Heart left ventricle (tissue), 13 donors: ENCODE measurements at regions not wholly inside any gene's neighbourhood (a gene's known extent, or its start where the extent isn't known, plus 50 kb on each side); places are given as distances from the start of the nearest gene placed in this dataset.

ENCODE experiments used
- POLR2A ChIP-seq, 2 donors: fragments of 450-650 bp; IDR thresholded peaks; one replicate each; pipeline ENCODE4 v1.6.1; 2017; ENCODE audit warnings: antibody characterized with exemption in 2 of 2, mild to moderate bottlenecking in 2 of 2, moderate library complexity in 2 of 2
- TF ChIP-seq, protein P1 (sequence below), 12 donors: fragments of 200-600 bp; sonication (generic) in 4 of 12; IDR thresholded peaks; one replicate each; pipeline versions ENCODE4 v1.5.0 to v1.8.0; 2018 to 2022; ENCODE audit warnings: antibody characterized with exemption in 12 of 12, mild to moderate bottlenecking in 5 of 12
- donor health status: ischemic (EF 13 %, LVEDD 7.1; RV severe dilation, severe dysfunction).
- donor health status: DM: no; HTN: yes; CAD: no.
- donor health status: DM: no; HTN: no; CAD: no.
- donor health status: ischemic (EF 25% LVEDD 6.9; RV normal size, moderate dysfunction).
- donor health status: ischemic (EF 25% LVEDD 5.7; RV mildly dilated, moderate dysfunction).
- donor health status: ischemic (EF 35%, LVEDD 5.7; RV mildly dilated, moderate dysfunction).
- donor health status: nonischemic (EF 11% LVEDD 7.7; RV severe dilation, severe dysfunction).
- donor health status: DM: yes; HTN: yes; CAD: no.
- donor health status: PGD.
- donor health status: ischemic (EF 29% LVEDD 5.4; RV normal size, mild dysfunction).
- donor health status: nonischemic (EF 23%, LVEDD 6.1; RV moderate dilation, normal function).

DNA sequence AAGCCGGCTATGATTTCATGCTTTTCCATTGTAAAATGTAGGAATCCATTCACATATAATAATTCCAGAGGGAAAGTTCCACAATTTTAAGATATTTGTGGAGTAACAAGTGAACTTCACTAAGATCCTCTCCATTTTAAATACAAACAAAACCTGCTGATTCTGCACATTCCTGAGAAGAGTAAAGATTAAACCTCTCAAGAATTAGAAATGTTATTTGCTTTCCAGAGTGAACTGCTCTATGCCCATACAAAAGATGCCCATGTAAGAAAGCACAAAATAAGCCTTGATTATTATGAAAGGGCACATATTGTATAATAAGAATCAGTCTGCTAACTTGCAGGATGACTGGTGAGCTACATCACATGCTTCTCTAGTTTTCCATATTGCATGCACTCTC lies 241.5 kb downstream of the COX18 start:
- TF ChIP-seq, protein P1, sequence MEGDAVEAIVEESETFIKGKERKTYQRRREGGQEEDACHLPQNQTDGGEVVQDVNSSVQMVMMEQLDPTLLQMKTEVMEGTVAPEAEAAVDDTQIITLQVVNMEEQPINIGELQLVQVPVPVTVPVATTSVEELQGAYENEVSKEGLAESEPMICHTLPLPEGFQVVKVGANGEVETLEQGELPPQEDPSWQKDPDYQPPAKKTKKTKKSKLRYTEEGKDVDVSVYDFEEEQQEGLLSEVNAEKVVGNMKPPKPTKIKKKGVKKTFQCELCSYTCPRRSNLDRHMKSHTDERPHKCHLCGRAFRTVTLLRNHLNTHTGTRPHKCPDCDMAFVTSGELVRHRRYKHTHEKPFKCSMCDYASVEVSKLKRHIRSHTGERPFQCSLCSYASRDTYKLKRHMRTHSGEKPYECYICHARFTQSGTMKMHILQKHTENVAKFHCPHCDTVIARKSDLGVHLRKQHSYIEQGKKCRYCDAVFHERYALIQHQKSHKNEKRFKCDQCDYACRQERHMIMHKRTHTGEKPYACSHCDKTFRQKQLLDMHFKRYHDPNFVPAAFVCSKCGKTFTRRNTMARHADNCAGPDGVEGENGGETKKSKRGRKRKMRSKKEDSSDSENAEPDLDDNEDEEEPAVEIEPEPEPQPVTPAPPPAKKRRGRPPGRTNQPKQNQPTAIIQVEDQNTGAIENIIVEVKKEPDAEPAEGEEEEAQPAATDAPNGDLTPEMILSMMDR (IDR thresholded peaks at IDR 0.05) = no peak
- TF ChIP-seq POLR2A (IDR thresholded peaks at IDR 0.05) = no peak
